AG04450 (cell line): ENCODE measurements at regions not wholly inside any gene's neighbourhood (a gene's known extent, or its start where the extent isn't known, plus 50 kb on each side); places are given as distances from the start of the nearest gene placed in this dataset.

Experiments used
- CTCF ChIA-PET: fragments of 300-600, 350-600 bp; formaldehyde crosslinking; extraction: SDS; loops from one replicate; lab custom pipeline; 2022; ENCODE audit warnings: antibody characterized with exemption, inconsistent platforms; lab: Charles Lee
- POLR2A ChIA-PET: fragments of 350-600 bp; formaldehyde crosslinking; extraction: SDS; loops from one replicate; lab custom pipeline; 2021; ENCODE audit warnings: antibody characterized with exemption, inconsistent platforms; lab: Yijun Ruan, JAX
- DNase-seq: peaks from one replicate; pipeline ENCODE4 v3.0.0-alpha.2; 2011; ENCODE audit warnings: low read depth, low spot score
- H3K27ac ChIP-seq: one replicate; pipeline ENCODE4 v1.5.1; 2012; ENCODE audit warnings: low read depth, low read length, control low read depth
- H3K27me3 ChIP-seq: one replicate; pipeline ENCODE4 v1.6.0; 2012; ENCODE audit warnings: low read length; ENCODE audit not compliant: control insufficient read depth, insufficient read depth
- H3K4me3 ChIP-seq: 2 replicates; pipeline ENCODE4 v1.5.1; 2011; ENCODE audit warnings: mild to moderate bottlenecking, low read depth, low read length, control low read depth
- H3K9me3 ChIP-seq: 2 replicates; pipeline ENCODE4 v1.5.1; 2012; ENCODE audit warnings: low read length; ENCODE audit not compliant: control insufficient read depth, insufficient read depth
- CTCF ChIP-seq: IDR thresholded peaks from 2 replicates; pipeline ENCODE4 v1.5.1; 2011; ENCODE audit warnings: low read depth, low read length, control low read depth, inconsistent platforms

- Histone ChIP-seq H3K9me3 (no peaks in the 10 kb centered on the region), H3K4me3 (no peak overlapping the region), H3K27ac (no peak overlapping the region), H3K27me3 (peaks cover 3% of the 10 kb centered on the region)
- no peak for TF ChIP-seq CTCF
- DNase-seq, result no peak
- ChIA-PET CTCF (interaction anchor here (0.6 kb wide), 1 partner anchor 420 kb away, joined by 3 read pairs; no protein-coding TSS in a partner anchor), POLR2A (no interaction called here)
Measured at GRCh38 chr3:13227315-13228165, 154.3 kb upstream of the IQSEC1 start.

- H3K27me3 ChIP-seq, result no peaks in the 10 kb centered on the region
- no peak overlapping the region for H3K4me3 ChIP-seq
- no peak for TF ChIP-seq CTCF
- POLR2A ChIA-PET, result no interaction called here
- H3K9me3 ChIP-seq, result no peaks in the 10 kb centered on the region
- no peak overlapping the region for H3K27ac ChIP-seq
- DNase-seq, result no peak
- CTCF ChIA-PET, result no interaction called here
Measured at GRCh38 chr3:13224967-13225366, 151.7 kb upstream of the IQSEC1 start.

GRCh38 chr3:13223574-13224237, 150.5 kb upstream of the IQSEC1 start:
- POLR2A ChIA-PET, result no interaction called here

GRCh38 chr3:13222891-13223573, 149.8 kb upstream of the IQSEC1 start:
- Histone ChIP-seq H3K4me3 (no peak overlapping the region), H3K27ac (no peak overlapping the region), H3K9me3 (no peaks in the 10 kb centered on the region), H3K27me3 (no peaks in the 10 kb centered on the region)
- TF ChIP-seq CTCF, result no peak
- CTCF ChIA-PET, result no interaction called here
- POLR2A ChIA-PET, result no interaction called here
- DNase-seq, result no peak

More at GRCh38 chr3:13223574-13224237, 150.5 kb upstream of the IQSEC1 start:
- H3K9me3 ChIP-seq, result no peaks in the 10 kb centered on the region
- CTCF ChIA-PET, result no interaction called here
- no peak for DNase-seq
- H3K4me3 ChIP-seq, result no peak overlapping the region
- TF ChIP-seq CTCF, result no peak
- no peaks in the 10 kb centered on the region for H3K27me3 ChIP-seq
- no peak overlapping the region for H3K27ac ChIP-seq
